SK-N-MC (cell line): ENCODE measurements at regions not wholly inside any gene's neighbourhood (a gene's known extent, or its start where the extent isn't known, plus 50 kb on each side); places are given as distances from the start of the nearest gene placed in this dataset.

ENCODE experiments used
- DNase-seq: peaks from one replicate; pipeline ENCODE4 v3.0.0-alpha.2; 2011; ENCODE audit warnings: low read depth, low spot score
- H3K27ac ChIP-seq: fragments of 200-600 bp; sonication (generic); 2 replicates; pipeline ENCODE4 v1.5.1; 2016; ENCODE audit warnings: mixed run types
- H3K36me3 ChIP-seq: fragments of 200-600 bp; sonication (generic); 2 replicates; pipeline ENCODE4 v1.6.1; 2017; ENCODE audit warnings: antibody characterized with exemption, low read length, mixed read lengths; ENCODE audit not compliant: insufficient read depth
- H3K4me3 ChIP-seq: fragments of 200-600 bp; sonication (generic); 2 replicates; pipeline ENCODE4 v1.5.1; 2016
- H3K9ac ChIP-seq: fragments of 200-600 bp; sonication (generic); 2 replicates; pipeline ENCODE4 v1.8.0; 2017; ENCODE audit warnings: mixed run types, mixed read lengths; ENCODE audit not compliant: insufficient read length
- H3K9me3 ChIP-seq: fragments of 200-600 bp; sonication (generic); 2 replicates; pipeline ENCODE4 v1.6.1; 2017; ENCODE audit warnings: low read depth, mild to moderate bottlenecking, antibody characterized with exemption, low read length, moderate library complexity, mixed read lengths
- EZH2 ChIP-seq: fragments of 200-600 bp; sonication (generic); IDR thresholded peaks from one replicate; pipeline ENCODE4 v1.6.1; 2017; ENCODE audit warnings: antibody characterized with exemption
- FOXP2 ChIP-seq: optimal IDR thresholded peaks from 2 replicates; pipeline ENCODE3; 2011; ENCODE audit warnings: mild to moderate bottlenecking, moderate library complexity; ENCODE audit not compliant: insufficient read depth; ENCODE audit errors: extremely low read length, control extremely low read depth
- POLR2AphosphoS5 ChIP-seq: IDR thresholded peaks from 2 replicates; pipeline ENCODE4 v1.6.1; 2012; ENCODE audit warnings: mild to moderate bottlenecking, low read depth, low read length, borderline replicate concordance

- no peaks in the 10 kb centered on the region for H3K9me3 ChIP-seq
- no peak overlapping the region for H3K27ac ChIP-seq
- H3K4me3 ChIP-seq = no peak overlapping the region
- H3K9ac ChIP-seq = no peak overlapping the region
- no peaks in the 10 kb centered on the region for H3K36me3 ChIP-seq
- no peak for DNase-seq
- TF ChIP-seq FOXP2 (no peak), POLR2AphosphoS5 (no peak), EZH2 (no peak)
Observed at GRCh38 chr5:155625315-155625714, 611.8 kb downstream of the KIF4B start.

DNA sequence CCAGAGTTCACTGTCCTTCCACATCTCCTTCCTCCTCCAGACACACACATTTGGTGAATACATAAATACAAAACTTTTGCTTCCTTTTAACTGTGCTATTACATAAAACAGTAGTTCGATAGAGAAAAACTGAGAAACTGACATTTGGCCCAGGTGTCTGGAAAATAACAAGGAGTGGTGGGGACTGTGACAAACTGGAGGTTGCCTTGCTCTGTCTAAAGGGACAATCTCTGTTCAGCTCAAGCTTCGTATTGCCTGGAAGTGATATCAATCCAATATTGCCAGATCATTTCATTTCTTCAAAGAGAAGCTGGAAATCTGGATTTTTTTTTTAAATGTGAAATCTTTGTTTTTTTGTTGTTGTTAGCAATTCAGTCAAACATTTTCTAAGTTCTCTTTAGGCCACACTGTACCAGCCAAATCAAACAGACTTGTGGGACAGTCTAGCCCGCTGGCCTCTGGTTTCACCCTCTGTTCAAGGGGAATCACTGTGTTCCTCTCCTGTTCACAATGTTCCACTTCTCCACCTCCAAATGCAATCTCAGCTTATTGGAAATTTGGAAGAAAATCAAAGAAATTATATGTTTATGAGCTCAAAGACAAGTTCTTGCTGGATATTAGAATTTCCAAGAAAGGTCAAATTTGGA, 612.5 kb downstream of the KIF4B start:
- Histone ChIP-seq H3K36me3 (no peaks in the 10 kb centered on the region), H3K9ac (no peak overlapping the region), H3K27ac (no peak overlapping the region), H3K4me3 (no peak overlapping the region), H3K9me3 (no peaks in the 10 kb centered on the region)
- no peak for TF ChIP-seq POLR2AphosphoS5
- TF ChIP-seq EZH2 = no peak
- no peak for TF ChIP-seq FOXP2
- DNase-seq = no peak

GRCh38 chr5:155626592-155626991, 613.0 kb downstream of the KIF4B start:
- no peak overlapping the region for H3K4me3 ChIP-seq
- TF ChIP-seq EZH2 = no peak
- TF ChIP-seq FOXP2 = no peak
- no peak for TF ChIP-seq POLR2AphosphoS5

DNA sequence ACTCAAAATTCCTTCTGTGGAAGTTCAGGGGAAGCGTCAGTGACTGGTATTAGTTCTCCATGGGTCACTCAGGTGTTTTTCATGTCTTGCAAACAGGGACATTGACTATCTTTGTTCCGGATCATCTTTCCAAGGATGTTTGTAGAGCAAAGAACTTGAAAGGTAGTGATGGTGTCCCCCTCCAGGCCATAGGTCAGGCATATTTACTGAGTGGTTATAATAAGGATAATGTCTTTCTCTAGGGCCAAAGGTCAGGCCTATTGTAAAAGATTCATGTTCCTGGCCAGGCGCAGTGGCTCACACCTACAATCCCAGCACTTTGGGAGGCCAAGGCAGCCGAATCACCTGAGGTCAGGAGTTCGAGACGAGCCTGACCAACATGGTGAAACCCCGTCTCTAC, 614.8 kb downstream of the KIF4B start:
- no peaks in the 10 kb centered on the region for H3K36me3 ChIP-seq
- H3K9ac ChIP-seq = no peak overlapping the region
- TF ChIP-seq POLR2AphosphoS5 (no peak), EZH2 (no peak), FOXP2 (no peak)
- no peak for DNase-seq
- H3K4me3 ChIP-seq = no peak overlapping the region
- no peaks in the 10 kb centered on the region for H3K9me3 ChIP-seq
- H3K27ac ChIP-seq = no peak overlapping the region

More at GRCh38 chr5:155626592-155626991, 613.0 kb downstream of the KIF4B start:
- H3K9me3 ChIP-seq = no peaks in the 10 kb centered on the region
- H3K27ac ChIP-seq = no peak overlapping the region
- H3K9ac ChIP-seq = no peak overlapping the region
- H3K36me3 ChIP-seq = no peaks in the 10 kb centered on the region
- DNase-seq = no peak

DNA sequence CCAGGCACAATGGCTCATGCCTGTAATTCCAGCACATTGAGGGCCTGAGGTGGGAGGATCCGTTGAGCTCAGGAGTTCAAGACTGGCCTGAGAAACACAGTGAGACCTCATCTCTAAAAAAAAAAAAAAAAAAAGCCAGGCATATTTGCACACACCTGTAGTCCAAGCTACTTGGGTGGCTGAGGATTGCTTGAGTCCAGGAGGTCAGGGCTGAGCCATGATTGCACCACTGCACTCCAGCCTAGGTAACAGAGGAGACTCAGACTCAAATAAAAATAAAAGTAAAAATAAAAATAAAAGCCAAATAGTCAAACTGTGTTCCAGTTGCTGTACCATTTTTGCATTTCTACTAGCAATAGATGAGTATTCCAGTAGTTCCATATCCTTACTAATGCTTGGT, 616.0 kb downstream of the KIF4B start:
- no peak for TF ChIP-seq EZH2
- TF ChIP-seq POLR2AphosphoS5 = no peak
- no peak for TF ChIP-seq FOXP2
- Histone ChIP-seq H3K4me3 (no peak overlapping the region), H3K9me3 (no peaks in the 10 kb centered on the region), H3K9ac (no peak overlapping the region), H3K36me3 (no peaks in the 10 kb centered on the region), H3K27ac (no peak overlapping the region)
- DNase-seq = no peak

DNA sequence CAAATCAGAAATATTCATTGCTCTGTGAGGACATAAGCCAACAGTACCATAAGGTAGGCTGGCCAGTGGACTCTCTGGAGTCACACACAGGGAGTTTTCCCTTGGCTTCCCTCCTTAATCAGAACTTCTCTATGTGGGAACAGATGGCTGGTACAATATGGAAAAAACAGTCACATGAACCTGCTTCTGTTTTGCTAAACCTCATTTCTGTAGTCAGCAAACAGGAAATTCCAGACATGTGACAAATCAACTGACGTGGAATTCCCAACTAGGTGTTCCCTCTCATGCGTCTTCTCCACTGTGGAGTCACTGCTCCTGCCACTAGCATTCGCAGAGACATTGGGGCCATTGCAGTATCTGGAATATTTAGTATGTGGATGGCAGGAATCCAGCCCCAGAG, 617.6 kb downstream of the KIF4B start:
- Histone ChIP-seq H3K9ac (no peak overlapping the region), H3K9me3 (no peaks in the 10 kb centered on the region), H3K4me3 (no peak overlapping the region), H3K27ac (no peak overlapping the region), H3K36me3 (no peaks in the 10 kb centered on the region)
- TF ChIP-seq POLR2AphosphoS5 (no peak), FOXP2 (no peak), EZH2 (no peak)
- DNase-seq = no peak

- H3K9ac ChIP-seq = no peak overlapping the region
- TF ChIP-seq POLR2AphosphoS5 (no peak), EZH2 (no peak), FOXP2 (no peak)
Observed at GRCh38 chr5:155633338-155633957, 619.9 kb downstream of the KIF4B start.

DNA sequence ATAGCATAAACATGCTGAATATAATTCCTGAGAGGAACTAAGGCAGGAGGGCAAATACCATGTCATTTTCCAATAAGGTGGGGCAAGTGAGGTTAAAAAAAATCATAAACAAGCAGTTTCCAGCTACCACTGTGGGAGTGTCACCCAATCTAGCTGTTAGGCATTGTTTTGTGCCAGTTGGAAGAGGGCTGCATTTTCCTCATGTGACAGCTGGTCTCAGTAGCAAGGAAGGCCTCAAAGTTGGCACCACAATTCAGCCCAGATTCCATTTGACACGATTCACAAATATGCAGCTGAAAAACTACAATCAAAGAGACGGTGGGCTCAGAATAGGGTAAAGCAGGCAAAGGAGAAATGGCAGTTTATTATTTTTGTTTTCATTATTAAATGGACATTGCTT, 636.1 kb downstream of the KIF4B start:
- Histone ChIP-seq H3K9ac (no peak overlapping the region), H3K36me3 (no peaks in the 10 kb centered on the region), H3K4me3 (no peak overlapping the region), H3K27ac (no peak overlapping the region), H3K9me3 (no peaks in the 10 kb centered on the region)
- TF ChIP-seq EZH2 (no peak), FOXP2 (no peak), POLR2AphosphoS5 (no peak)
- no peak for DNase-seq

More at GRCh38 chr5:155633338-155633957, 619.9 kb downstream of the KIF4B start:
- Histone ChIP-seq H3K36me3 (no peaks in the 10 kb centered on the region), H3K27ac (no peak overlapping the region), H3K4me3 (no peak overlapping the region), H3K9me3 (no peaks in the 10 kb centered on the region)
- DNase-seq = no peak

- Histone ChIP-seq H3K36me3 (no peaks in the 10 kb centered on the region), H3K9me3 (no peaks in the 10 kb centered on the region), H3K9ac (no peak overlapping the region), H3K27ac (no peak overlapping the region), H3K4me3 (no peak overlapping the region)
- TF ChIP-seq FOXP2 (no peak), EZH2 (no peak), POLR2AphosphoS5 (no peak)
- DNase-seq = no peak
Observed at GRCh38 chr5:155655569-155655968, 642.0 kb downstream of the KIF4B start.

DNA sequence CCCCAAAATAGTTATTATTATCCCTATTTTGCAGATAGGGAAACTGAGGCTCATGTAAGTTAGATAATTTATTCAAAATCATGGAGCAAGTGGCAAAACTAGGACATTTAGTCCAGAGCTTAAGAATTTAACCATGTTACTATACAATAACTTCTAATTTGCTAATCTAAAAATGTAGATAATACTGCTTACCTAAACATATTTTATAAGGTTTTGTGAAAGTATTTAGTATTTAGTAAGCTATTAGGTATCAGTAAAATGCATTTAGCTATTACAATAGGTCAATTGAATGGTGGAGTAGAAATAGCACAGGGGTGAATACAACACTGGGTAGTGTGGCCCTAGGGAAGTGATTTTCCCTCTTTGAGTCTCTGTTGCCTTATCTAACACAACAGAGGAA, 648.3 kb downstream of the KIF4B start:
- Histone ChIP-seq H3K4me3 (no peak overlapping the region), H3K9me3 (no peaks in the 10 kb centered on the region), H3K9ac (no peak overlapping the region), H3K36me3 (no peaks in the 10 kb centered on the region), H3K27ac (no peak overlapping the region)
- no peak for DNase-seq
- no peak for TF ChIP-seq POLR2AphosphoS5
- no peak for TF ChIP-seq EZH2
- no peak for TF ChIP-seq FOXP2
